HG02852 (cell line): ENCODE measurements at regions not wholly inside any gene's neighbourhood (a gene's known extent, or its start where the extent isn't known, plus 50 kb on each side); places are given as distances from the start of the nearest gene placed in this dataset.

Experiments used
- ATAC-seq: cut with Tn5 transposase; IDR thresholded peaks from one replicate; pipeline ENCODE4 v1.9.1; 2021; ENCODE audit warnings: mild to moderate bottlenecking, moderate library complexity; ENCODE audit not compliant: unreplicated experiment

GRCh38 chr10:124288486-124288885 is 130.2 kb downstream of the OAT start:
- ATAC-seq = no peak

- no peak for ATAC-seq
Observed at GRCh38 chr10:124287791-124288190, 130.9 kb downstream of the OAT start.

DNA sequence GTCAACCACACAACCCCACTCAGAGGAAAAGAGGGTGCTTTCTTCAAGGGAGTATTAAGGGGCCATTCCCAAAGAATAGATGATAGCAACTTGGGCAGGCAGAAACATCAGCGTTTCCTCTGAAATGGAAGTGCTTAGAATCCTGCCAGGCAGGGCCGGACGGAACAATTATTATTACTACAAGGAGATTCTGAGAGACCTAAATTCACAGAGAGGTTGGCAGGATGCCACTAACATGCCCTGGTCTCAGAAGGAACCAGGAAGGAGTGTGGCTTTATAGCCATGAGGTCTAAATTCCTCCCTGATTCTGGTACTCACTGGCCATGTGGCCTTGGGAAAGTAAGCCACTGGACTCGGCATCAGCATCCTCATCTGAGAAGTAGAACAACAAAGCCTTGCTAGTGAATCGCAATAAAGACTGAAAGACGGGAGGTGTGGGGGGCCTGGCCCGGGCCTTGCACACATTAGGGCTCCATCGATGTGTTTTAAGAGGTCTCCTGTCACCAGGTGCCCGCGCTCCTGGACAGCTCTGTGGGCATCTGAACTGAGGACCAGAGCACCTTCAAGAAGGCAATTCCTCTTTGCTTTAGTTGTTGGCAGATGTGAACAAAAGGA is 131.5 kb downstream of the OAT start:
- no peak for ATAC-seq

GRCh38 chr10:124286621-124287020 is 132.1 kb downstream of the OAT start:
- no peak for ATAC-seq

GRCh38 chr10:124285587-124286527 is 132.9 kb downstream of the OAT start:
- ATAC-seq = peak; percentile 72

DNA sequence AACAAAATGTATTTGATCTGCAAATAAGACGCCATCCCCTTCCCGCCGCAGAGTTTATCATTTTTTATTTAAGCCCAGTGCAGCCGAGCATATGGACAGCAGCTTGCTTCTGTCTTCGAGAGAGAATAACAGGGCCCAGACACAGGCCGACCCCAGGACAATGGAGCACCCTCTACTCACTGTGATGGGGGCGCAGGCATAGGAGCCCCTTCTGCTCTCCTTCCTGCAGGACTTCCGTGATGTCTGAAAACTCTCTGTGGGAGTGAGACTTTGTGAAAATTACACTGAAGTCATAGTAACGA is 134.8 kb downstream of the OAT start:
- no peak for ATAC-seq

DNA sequence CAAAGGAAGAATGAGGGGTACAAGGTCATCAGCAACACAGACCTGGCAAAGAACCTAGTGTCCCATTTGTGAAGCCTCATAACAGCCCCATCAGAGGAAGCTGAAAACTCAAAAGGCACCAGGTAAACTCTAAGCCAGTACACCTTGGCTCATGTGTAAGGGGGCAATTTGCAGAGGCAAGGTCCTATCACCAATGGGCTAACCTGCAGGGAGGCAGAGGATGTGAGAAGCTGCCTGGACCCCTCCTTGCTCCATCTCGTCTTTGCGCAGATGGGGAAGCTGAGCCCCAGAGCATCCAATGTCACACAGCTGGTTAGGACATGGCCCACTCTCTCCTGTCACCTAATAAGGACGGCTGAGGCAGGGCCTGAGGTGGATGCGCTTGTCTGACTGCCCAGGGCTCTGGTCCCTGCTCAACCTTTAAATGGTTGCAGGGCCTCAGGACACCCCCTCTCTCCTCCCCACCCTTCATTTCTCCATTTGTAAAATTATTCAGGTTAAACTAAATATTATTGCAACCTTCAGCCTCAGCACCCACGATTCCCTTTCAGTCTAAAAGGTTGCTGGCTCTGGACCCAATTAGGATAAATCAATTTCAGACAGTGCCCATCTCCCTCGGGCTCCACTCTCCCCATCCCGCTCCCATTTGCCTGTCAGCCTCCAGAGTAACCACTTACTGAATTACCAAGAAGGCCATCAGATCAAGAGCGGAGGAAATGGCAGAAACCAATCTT is 135.3 kb downstream of the OAT start:
- no peak for ATAC-seq

DNA sequence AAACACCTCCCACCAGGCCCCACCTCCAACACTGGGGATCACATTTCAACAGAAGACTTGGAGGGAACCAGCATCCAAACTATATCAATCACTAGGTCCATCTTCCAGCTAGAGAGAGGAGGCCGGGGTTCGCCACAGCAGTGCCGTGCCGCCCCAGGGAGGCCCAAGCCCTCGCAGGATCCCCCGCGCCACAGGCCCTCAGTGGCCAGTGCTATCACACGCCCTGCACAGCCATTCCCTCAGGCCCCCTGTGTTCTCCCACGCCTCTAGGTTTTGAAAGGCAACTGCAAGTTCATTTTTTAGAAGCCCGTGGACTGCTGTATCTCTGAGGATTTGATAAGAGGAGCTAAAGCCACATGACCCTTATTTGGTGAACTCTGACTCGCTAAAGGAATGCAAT is 136.4 kb downstream of the OAT start:
- no peak for ATAC-seq

- no peak for ATAC-seq
Observed at GRCh38 chr10:124281666-124282065, 137.1 kb downstream of the OAT start.

DNA sequence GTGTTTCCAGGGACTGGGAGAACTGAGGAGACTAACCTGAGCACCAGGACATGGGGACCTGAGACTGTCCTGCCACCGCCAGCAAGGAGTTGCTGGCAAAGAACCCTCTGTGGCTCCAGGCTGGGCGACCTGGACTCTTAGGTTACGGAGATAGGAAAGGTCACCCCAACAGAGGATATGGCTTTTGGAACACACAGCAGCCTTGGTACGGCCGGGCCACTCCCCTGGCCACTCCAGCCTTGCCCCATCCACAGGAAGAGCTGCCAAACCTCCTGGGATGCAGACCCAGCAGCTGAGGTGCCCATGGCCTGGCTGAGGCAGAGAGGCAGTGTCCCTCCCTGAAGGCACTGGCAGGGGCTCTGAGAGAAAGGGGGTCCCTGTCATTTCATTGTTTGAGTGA is 137.8 kb downstream of the OAT start:
- no peak for ATAC-seq

- ATAC-seq = no peak
Observed at GRCh38 chr10:124279882-124280281, 138.8 kb downstream of the OAT start.

DNA sequence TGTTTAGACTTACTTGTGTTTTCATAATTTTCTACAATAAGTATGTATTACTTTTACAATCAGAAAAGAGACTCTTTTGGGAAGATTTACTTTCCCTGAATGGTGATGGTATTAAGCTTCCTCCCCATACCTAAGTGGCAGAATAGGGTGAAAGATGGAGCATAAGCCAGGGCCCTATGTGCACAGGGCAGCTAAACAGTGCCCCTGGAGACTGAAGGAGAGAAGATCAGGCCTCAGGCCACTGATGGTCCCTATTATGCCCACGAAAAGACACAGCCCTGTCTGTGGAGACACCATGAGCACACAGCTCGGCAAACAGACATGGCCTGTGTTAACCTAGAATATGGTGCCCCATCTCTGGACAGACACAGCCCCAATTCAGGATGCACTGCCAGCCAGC is 139.4 kb downstream of the OAT start:
- no peak for ATAC-seq

- no peak for ATAC-seq
Observed at GRCh38 chr10:124278356-124278755, 140.4 kb downstream of the OAT start.

GRCh38 chr10:124273141-124273540 is 145.6 kb downstream of the OAT start:
- no peak for ATAC-seq

- no peak for ATAC-seq
Observed at GRCh38 chr10:124271676-124272075, 147.0 kb downstream of the OAT start.

DNA sequence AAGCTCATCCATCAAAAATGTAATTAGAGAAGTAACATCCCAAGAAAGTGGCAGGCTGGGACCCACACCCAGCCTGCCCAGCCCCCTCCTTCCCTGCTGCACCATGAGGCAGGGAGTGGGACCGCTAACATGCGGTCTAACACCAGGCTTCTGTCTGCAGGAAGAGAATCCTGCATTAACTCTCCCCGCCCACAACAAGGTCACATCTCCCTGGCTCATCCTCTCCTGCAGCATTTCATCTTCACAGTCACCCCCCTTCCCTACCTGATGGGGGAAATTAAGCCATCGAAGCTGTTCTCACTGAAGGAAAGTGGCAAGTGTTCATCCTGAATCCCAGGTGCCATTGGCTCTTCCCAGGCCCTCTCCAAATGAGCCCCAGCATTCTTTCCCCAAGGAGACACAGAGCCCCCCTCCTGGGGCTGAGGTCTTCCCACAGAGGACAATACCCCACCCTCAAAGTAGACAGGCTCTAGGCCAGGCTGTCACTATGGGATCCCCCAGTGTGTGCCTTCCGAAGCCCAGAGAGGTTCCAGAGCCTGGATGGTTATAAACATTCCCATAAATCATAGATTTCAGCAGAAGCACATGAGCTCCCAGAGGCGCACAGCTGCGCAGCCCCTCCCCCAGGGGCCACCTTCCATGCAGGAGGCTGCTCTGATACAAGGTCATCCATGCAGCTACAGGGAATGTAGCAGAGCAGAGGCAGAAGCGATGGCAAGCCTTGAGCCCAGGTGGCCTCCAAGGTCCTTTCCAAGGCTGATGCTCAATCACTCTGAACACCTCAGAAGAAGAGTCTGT is 148.0 kb downstream of the OAT start:
- ATAC-seq = no peak

DNA sequence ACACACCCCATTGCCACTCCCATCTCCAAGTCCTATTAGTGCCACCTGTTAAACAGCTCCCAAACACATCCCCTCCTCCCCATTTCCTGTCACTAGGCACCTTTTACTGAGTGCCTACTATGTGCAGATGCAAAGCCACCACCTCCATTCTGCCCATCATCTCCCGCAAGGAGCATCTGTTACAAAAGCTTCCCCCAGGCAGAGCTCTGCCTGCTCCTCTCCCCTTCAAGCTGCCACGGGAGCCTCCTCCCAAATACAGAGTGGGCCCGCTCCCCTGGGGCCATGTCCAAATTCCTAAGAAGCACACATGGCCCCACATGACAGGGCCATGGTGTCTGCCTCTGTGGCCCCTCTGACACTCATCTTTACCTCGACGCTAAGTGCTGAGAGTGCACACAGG is 149.7 kb downstream of the OAT start:
- ATAC-seq = no peak

GRCh38 chr10:124267911-124268549 is 150.7 kb downstream of the OAT start:
- no peak for ATAC-seq

- no peak for ATAC-seq
Observed at GRCh38 chr10:124267231-124267885, 151.4 kb downstream of the OAT start.
